Hippocampal formation (tissue), 2 donors: ENCODE measurements at regions not wholly inside any gene's neighbourhood (a gene's known extent, or its start where the extent isn't known, plus 50 kb on each side); places are given as distances from the start of the nearest gene placed in this dataset.

Source experiments
- DNase-seq, 2 donors: peaks; one replicate each; lab custom pipeline; 2025; lab: John Stamatoyannopoulos, UW

- no peak for DNase-seq
Observed at GRCh38 chr16:85557083-85557970, 55.8 kb upstream of the GSE1 start.

DNA sequence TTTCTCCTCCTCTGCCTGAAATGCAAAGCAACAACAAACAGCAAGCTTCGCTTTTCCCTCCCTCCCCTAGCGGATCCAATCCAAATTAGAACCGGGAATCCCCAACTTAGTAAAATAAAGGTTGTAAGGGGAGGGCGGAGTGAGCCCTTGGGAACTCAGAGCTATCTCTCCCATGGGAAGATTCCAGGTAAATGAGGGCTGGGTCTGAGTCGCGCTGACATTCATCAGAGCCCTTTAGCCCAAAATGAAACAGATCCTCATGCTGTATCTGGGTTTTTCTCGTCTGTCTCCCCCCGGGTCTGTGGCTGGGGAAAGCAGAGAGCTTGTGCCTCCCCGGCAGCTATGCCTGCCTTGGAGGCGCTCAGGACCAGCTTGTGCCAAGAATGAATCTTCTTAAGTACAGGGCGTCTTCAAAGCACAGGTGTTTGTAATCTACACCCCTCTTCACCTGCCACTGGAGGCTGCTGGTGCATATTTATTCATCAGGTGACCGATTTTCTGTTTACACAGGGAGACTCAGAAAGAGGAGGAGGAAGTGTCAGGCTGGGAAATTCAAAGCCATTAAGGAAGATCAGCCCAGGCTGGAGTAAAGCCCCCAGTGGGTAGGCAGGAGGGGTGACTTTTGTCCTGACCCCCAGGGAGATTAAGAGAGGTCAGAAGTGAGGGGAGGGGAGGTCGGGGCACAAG lies 55.0 kb upstream of the GSE1 start:
- DNase-seq = no peak

GRCh38 chr16:85560932-85561247 lies 52.2 kb upstream of the GSE1 start:
- DNase-seq = no peak

- no peak for DNase-seq
Observed at GRCh38 chr16:85561248-85562092, 51.7 kb upstream of the GSE1 start.

DNA sequence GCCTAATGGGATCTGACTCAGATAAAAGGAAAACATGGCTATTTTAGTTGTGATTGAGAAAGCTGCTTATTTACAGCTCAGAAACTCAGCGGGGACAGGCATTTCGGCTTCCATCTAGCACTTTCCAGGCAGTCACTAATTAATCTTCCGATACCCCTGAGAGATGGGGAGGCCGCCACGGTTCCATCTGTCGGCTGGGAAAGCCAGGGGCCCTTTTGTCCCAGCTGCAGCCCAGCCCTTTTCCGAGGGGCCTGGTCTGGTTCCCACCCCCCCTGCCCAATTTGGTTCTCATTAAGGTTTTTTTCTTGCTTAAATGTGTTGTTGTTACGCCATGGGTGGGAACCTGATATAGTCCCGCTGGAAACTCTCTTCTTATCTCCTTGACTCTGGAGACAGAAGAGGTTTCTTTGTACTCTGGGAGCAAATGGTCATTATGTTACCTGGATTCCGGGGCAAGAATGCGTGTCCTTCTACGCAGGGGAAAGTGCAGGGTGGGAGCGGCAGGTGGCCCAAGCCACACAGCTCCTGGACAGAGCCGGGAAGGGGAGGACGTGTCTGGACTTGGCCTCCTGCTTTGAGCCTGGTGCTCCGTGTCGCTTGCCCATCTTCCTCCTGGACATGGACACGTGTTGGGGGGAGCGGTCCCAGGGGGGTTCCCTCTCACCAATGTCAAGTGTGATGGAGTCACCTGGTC lies 50.9 kb upstream of the GSE1 start:
- no peak for DNase-seq

DNA sequence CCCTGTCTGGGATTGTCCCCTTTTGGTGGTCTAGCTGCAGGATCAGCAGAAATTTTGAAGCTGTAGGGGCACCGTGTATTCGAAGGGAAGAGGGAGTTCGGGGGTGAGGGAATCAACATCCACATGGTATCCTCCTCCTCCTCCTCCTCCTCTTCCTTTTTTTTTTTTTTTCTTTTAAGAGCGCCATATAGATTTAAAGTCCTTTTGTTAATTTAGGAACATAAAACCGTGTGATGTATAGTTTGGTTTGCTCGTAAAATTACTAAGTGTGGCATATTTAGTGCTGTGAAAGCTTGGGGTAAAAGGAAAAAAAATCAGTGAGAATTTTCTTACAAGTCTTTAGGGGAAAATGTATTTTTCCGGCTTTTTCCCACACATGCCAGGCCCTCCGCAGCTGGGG lies 50.1 kb upstream of the GSE1 start:
- no peak for DNase-seq
